ENCODE measurements at regions not wholly inside any gene's neighbourhood (a gene's known extent, or its start where the extent isn't known, plus 50 kb on each side); places are given as distances from the start of the nearest gene placed in this dataset.
"Not testable (repeated sequence)": the region's sequence is repeated elsewhere in the genome, so short reads cannot be mapped to it uniquely, and the experiment has no call there.

DNA sequence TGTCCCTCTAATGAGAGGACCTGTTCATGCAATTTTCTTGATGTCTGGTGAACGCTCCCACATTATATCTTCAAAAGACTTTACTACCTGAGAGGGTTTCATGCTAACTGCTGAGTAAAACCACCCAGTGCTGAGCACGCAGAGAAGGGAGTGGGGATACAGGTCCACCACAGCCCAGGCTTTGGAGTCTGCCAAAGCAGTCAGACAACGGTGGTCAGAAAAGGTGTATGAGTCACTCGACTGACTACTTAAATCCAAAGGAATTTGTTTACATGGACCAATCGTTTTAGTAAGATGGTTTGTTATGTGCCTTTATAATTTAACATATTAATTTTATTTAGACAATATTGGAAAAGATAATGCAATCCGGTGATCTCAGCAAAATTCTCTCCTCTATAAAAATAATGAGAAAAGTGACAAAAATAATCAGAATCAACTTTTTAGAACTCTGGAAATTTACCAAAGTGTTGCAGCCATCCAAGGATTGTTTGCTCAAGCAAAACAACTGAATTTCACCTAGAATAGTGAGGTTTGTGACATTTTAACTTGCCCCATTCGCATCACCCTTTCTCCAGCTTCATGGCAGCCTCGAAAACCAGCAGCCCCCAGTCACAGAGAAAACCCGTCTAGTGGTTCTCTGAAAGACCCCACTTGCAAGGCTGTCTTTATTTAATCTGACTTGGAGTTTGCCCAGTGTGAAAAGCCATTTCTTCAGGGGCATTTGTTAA lies 52.1 kb upstream of the PLGLB2 start:
- not testable (repeated sequence) for DNase-seq
